ENCODE measurements at regions not wholly inside any gene's neighbourhood (a gene's known extent, or its start where the extent isn't known, plus 50 kb on each side); places are given as distances from the start of the nearest gene placed in this dataset.

DNA sequence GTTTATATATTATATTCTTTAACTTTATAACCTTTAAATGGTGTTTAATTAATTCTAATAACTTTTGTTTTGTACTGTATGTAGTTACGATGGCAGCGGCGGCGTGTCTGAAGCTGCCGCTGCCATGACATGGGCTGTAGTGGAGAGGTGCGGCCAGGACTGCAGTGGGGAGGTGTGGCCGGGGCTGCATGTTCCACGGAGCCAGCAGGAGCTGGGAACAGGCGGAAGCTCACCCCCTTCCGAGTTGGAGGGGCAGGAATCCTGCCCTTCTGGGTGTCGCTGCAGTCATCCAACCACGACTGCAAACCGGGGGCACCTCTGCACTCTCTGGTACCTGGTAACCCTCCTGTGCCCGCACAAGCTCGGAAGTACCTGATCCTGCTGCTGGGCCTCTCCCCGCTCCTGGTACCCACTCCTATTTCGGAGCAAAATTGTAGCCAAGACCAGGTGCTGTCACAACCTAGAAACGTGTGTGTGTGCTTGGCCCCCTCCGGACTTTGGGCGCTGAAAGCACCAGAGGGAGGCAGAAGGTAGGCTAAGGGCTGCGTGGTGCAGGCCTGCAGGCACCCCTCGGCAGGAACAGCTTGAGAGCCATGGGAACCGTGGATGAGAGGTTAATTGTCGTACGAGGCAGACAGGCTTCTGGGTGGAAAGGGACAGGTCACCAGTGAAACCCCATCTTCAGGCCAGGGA, 1329.7 kb upstream of the SLC39A10 start:
- H3K27me3 ChIP-seq: no peaks in the 10 kb centered on the region
- no peaks in the 10 kb centered on the region for H3K4me1 ChIP-seq
- DNase-seq (ENCODE audit: low spot score in 2 of 2): no peak
- intact Hi-C loops (cut with DNase I; ENCODE audit: low total_unique reads): no loop called here
- H3K9me3 ChIP-seq: no peaks in the 10 kb centered on the region
- no peak for TF ChIP-seq POLR2AphosphoS5 (IDR thresholded peaks at IDR 0.05)
- TF ChIP-seq, protein P1, sequence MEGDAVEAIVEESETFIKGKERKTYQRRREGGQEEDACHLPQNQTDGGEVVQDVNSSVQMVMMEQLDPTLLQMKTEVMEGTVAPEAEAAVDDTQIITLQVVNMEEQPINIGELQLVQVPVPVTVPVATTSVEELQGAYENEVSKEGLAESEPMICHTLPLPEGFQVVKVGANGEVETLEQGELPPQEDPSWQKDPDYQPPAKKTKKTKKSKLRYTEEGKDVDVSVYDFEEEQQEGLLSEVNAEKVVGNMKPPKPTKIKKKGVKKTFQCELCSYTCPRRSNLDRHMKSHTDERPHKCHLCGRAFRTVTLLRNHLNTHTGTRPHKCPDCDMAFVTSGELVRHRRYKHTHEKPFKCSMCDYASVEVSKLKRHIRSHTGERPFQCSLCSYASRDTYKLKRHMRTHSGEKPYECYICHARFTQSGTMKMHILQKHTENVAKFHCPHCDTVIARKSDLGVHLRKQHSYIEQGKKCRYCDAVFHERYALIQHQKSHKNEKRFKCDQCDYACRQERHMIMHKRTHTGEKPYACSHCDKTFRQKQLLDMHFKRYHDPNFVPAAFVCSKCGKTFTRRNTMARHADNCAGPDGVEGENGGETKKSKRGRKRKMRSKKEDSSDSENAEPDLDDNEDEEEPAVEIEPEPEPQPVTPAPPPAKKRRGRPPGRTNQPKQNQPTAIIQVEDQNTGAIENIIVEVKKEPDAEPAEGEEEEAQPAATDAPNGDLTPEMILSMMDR (IDR thresholded peaks at IDR 0.05): no peak
- TF ChIP-seq POLR2A (IDR thresholded peaks at IDR 0.05): no peak
- H3K4me3 ChIP-seq: no peak overlapping the region
- no peak overlapping the region for H3K27ac ChIP-seq
- H3K36me3 ChIP-seq: no peaks in the 10 kb centered on the region

DNA sequence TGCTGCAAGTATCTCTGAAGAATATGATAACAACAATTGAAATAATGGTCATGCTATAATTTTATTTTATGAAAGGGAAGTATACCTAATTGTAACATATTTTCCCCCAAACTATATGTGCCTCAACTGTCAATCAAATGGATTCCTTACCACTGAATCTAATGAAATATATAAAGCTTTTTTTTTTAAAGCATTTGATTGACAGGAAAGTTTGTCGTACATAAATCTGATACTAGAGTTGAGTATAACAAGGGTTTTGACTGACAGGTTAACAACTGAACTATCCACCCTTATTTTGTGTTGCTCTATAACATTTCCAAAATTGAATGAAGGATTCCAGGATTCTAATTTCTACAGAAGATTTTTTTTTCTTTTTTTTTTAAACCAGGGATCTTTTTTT, 1333.3 kb upstream of the SLC39A10 start:
- H3K4me1 ChIP-seq: no peaks in the 10 kb centered on the region
- H3K36me3 ChIP-seq: no peaks in the 10 kb centered on the region
- no peak overlapping the region for H3K4me3 ChIP-seq
- no peak overlapping the region for H3K27ac ChIP-seq
- H3K9me3 ChIP-seq: no peaks in the 10 kb centered on the region
- no peak for DNase-seq (ENCODE audit: low spot score in 2 of 2)
- intact Hi-C loops (cut with DNase I; ENCODE audit: low total_unique reads): no loop called here
- H3K27me3 ChIP-seq: no peaks in the 10 kb centered on the region
- TF ChIP-seq POLR2AphosphoS5 (IDR thresholded peaks at IDR 0.05) (no peak), POLR2A (IDR thresholded peaks at IDR 0.05) (no peak)
- TF ChIP-seq, protein P1 (IDR thresholded peaks at IDR 0.05): no peak

DNA sequence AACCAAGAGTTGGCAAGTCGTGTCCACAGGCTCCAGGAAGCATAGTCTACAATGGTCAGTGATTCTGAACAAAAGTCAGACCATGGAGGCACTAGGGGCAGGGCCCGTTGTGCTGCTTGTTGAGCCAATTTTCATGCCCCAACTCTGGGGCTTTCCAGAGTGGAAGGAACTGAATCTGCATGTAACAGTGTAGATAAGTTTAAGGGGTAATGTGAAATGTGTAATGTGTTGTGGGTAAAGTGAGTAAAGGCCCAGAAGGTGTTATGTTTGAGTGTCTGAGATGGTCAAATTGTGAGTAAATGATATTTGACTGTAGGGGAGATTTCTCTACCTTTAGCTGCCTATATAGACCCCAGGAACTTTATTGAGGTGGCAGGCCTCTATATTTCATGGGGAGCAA, 1336.5 kb upstream of the SLC39A10 start:
- intact Hi-C loops (cut with DNase I; ENCODE audit: low total_unique reads): no loop called here
- Histone ChIP-seq H3K27ac (no peak overlapping the region), H3K4me1 (no peaks in the 10 kb centered on the region), H3K9me3 (no peaks in the 10 kb centered on the region), H3K27me3 (no peaks in the 10 kb centered on the region), H3K36me3 (no peaks in the 10 kb centered on the region), H3K4me3 (no peak overlapping the region)
- TF ChIP-seq POLR2A (IDR thresholded peaks at IDR 0.05) (no peak), POLR2AphosphoS5 (IDR thresholded peaks at IDR 0.05) (no peak)
- TF ChIP-seq, protein P1 (IDR thresholded peaks at IDR 0.05): no peak
- no peak for DNase-seq (ENCODE audit: low spot score in 2 of 2)

DNA sequence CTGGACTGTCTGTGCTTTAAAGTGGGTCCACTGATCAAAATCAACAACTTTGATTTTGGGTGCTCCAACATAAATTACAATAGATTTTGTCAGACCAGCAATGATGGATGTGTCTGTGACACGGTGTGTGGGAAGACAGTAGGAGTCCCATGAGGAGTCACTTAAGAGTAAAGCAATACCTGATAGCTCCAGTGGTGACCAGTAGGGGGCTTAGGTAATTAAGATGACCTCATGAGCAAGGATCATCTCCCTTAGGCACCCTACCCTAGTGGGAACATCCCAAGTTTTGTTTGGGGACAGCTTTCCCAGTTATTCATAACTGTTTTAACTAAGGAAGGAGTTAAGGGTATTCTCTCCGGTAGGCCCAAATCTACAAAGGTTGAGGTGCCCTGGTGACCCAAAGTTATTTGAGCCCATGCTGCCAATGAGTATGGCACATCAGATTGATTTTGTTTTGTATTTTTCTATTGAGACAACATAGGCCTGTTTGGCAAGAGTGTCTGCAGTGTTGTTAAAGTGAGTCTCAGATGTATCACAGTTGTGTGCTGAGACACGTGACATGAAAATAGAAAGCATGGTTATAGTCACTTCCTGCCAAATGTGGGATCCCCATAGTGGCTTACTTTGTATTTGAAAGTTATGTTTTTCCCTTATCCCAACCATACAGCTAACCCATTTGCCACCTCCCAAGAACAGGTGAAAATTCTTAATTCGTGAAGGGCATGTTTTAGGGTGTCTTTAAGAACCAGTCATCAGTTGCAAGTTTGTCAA, 1337.6 kb upstream of the SLC39A10 start:
- Histone ChIP-seq H3K4me3 (no peak overlapping the region), H3K36me3 (no peaks in the 10 kb centered on the region), H3K27me3 (no peaks in the 10 kb centered on the region), H3K27ac (no peak overlapping the region), H3K4me1 (no peaks in the 10 kb centered on the region), H3K9me3 (no peaks in the 10 kb centered on the region)
- intact Hi-C loops (cut with DNase I; ENCODE audit: low total_unique reads): no loop called here
- TF ChIP-seq POLR2A (IDR thresholded peaks at IDR 0.05): no peak
- TF ChIP-seq, protein P1 (IDR thresholded peaks at IDR 0.05): no peak
- no peak for TF ChIP-seq POLR2AphosphoS5 (IDR thresholded peaks at IDR 0.05)
- DNase-seq (ENCODE audit: low spot score in 2 of 2): no peak

DNA sequence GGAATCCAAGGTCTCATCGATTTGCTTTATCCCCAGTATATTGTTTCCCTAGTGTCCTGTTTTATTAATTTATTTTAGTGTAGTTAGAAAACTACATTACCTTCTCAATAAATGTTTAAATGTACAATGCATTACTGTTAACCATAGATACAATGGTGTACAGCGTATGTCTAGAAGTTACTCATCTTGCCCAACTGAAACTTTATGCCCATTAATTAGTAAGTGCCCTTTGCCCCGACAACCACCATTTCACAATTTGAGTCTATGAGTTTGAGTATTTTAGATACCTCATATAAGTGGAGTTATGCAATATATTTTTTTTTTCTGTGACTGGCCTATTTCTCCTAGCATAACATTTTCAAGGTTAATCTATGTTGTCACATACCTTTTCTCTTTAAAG, 1343.0 kb upstream of the SLC39A10 start:
- no peaks in the 10 kb centered on the region for H3K27me3 ChIP-seq
- DNase-seq (ENCODE audit: low spot score in 2 of 2): no peak
- TF ChIP-seq POLR2AphosphoS5 (IDR thresholded peaks at IDR 0.05): no peak
- TF ChIP-seq, protein P1 (IDR thresholded peaks at IDR 0.05): no peak
- TF ChIP-seq POLR2A (IDR thresholded peaks at IDR 0.05): no peak
- no peaks in the 10 kb centered on the region for H3K4me1 ChIP-seq
- no peak overlapping the region for H3K4me3 ChIP-seq
- H3K9me3 ChIP-seq: no peaks in the 10 kb centered on the region
- H3K36me3 ChIP-seq: no peaks in the 10 kb centered on the region
- intact Hi-C loops (cut with DNase I; ENCODE audit: low total_unique reads): no loop called here
- no peak overlapping the region for H3K27ac ChIP-seq

Data from breast epithelium (tissue), 4 donors.